NCI-H82 (cell line): ENCODE measurements at regions not wholly inside any gene's neighbourhood (a gene's known extent, or its start where the extent isn't known, plus 50 kb on each side); places are given as distances from the start of the nearest gene placed in this dataset.
"Not testable (repeated sequence)": the region's sequence is repeated elsewhere in the genome, so short reads cannot be mapped to it uniquely, and the experiment has no call there.

Experiments
- DNase-seq: peaks from one replicate; lab custom pipeline; 2025; lab: John Stamatoyannopoulos, UW

DNA sequence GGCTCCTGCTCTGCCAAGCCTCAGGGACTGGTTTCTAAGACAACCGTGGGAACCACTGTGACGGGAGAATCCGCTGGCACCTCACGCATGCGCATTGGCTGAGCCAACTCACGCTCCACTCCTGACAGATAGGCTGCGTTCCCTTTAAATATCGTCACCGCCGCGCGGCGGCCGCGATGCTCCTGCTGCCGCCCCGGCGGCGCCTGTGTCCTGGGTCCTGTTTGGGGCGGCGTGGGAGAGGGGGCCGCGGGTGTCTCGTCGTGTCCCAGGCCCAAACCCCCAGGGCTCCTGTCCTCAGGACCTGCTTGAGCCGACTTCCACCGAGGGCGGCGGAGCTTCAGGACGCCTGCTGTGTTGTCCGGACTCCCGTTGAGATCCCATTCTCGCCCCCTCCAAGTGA, 684.8 kb upstream of the TPTE start:
- DNase-seq = not testable (repeated sequence)

DNA sequence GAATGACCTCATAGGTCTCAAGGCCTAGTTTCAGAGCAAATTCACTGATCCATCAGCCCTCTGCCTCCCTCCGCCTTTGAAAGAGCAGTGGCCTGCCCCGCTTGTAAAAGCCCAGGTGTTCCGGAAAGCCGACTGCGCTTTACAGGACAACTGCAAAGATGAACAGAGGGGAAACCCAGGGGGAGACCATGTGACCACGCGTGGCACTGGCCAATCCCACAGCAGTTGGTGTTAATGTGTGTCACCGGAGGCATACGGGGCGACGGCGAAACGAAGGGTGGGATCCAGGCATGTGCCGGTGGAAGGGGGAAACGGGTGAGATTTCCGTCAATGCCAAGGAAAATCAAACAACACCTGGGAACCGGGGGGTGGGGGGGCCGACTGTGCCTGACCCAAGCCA, 684.4 kb upstream of the TPTE start:
- not testable (repeated sequence) for DNase-seq

DNA sequence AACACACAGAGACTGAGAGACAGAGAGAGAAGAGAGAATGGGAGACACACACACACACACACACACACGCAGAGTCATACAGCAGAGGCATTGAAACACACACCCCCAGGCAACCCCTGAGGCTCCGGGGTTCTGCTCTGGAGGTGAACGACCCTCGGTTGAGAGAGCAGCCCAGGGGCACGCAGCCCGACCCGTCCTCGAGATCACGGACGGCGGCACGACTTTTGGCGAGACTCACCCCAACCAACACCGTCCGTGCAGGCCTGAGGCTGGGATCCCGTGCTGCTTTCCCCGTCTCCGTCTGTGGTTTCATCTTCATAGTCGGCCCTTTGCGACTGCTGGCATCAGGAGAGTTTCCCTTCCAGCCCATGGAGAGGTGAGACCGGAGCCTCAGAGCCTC, 683.9 kb upstream of the TPTE start:
- not testable (repeated sequence) for DNase-seq

GRCh38 chr21:9837946-9838737, 683.2 kb upstream of the TPTE start:
- DNase-seq = peak; percentile 87

DNA sequence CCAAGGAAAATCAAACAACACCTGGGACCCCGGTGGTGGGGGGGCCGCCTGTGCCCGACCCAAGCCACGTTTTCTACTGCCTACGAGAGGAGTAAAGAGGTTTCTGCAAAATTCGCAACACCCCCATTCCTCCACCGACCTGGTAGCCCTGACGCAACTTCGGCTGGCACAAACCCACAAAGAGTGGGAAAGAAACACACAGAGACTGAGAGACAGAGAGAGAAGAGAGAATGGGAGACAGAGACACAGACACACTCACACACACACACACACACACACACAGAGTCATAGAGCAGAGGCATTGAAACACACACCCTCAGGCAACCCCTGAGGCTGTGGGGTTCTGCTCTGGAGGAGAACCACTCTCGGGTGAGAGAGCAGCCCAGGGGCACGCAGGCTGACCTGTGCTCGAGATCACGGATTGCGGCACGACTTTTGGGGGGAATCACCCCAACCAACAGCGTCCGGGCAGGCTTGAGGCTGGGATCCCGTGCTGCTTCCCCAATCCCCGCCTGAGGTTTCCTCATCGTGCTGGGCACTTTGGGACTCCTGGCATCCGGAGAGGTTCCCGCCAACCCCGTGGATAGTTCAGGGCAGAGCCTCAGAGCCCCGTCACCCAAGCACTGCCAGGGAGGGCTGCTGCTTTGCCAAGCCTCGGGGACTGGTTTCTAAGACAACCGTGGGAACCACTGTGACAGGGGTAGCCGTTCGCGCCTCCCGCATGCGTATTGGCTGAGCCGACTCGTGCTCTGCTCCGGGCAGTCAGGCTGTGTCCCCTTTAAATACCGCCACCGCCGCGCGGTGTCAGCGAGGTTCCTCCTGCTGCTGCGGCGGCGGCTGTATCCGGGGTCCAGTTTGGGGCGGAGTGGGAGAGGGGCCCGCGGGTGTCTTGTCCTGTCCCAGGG, 682.4 kb upstream of the TPTE start:
- DNase-seq = peak; percentile 44

DNA sequence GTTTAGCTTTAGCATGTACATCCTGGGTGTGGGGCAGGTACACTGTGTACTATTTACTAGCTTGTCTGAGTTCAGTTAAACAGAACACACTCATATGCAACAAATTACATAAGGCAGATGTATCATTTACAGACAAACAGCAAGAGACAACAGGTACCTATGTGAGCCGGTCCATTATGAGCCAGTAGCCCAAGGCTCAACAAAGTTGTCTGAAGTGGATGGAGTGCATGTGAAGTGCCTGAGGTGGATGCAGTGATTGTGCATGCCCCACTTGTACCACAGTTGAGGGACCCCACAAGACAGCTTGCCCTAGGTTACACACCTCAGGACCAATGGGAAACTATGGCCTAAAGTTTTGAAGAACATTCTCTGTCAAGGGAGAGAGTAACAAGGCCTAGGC, 677.3 kb upstream of the TPTE start:
- not testable (repeated sequence) for DNase-seq

DNA sequence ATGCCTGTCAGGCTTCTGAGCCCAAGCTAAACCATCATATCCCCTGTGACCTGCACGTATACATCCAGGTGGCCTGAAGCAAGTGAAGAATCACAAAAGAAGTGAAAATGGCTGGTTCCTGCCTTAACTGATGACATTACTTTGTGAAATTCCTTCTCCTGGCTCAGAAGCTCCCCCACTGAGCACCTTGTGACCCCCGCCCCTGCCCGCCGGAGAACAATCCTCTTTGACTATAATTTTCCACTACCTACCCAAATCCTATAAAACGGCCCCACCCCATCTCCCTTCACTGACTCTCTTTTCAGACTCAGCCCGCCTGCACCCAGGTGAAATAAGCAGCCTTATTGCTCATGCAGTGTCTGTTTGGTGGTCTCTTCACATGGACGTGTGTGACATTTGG, 673.9 kb upstream of the TPTE start:
- not testable (repeated sequence) for DNase-seq

DNA sequence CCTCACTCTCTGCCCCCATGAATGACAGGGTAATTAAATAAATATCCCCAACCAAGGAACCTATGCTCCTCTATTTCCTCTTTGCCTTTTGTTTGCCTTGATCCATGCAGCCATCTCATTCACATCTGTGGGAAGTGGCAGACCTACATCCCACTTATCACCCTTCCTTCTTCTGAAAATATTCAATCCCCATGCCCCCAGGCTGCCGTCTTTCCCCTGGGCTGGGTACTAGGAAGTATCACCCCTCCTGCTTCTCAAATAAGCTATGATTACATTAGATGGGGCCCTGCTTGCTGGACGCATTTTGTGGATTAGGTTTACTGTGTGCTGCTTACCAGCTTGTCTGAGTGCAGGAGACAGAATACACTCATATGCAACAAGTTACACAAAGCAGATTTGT, 670.2 kb upstream of the TPTE start:
- not testable (repeated sequence) for DNase-seq

DNA sequence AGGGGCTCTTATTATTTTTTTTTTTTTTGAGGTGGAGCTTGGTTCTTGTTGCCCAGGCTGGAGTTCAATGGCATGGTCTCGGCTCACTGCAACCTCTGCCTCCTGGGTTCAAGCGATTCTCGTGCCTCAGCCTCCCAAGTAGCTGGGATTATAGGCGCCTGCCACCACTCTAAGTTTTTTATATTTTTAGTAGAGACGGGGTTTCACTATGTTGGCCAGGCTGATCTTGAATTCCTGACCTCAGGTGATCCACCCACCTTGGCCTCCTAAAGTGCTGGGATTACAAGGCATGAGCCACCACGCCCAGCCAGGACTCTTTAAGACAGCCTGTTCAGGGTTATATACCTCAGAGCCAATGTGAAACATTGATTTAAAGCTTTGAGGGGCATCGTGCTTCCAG, 669.7 kb upstream of the TPTE start:
- DNase-seq = not testable (repeated sequence)

GRCh38 chr21:9857563-9857962, 663.8 kb upstream of the TPTE start:
- not testable (repeated sequence) for DNase-seq

DNA sequence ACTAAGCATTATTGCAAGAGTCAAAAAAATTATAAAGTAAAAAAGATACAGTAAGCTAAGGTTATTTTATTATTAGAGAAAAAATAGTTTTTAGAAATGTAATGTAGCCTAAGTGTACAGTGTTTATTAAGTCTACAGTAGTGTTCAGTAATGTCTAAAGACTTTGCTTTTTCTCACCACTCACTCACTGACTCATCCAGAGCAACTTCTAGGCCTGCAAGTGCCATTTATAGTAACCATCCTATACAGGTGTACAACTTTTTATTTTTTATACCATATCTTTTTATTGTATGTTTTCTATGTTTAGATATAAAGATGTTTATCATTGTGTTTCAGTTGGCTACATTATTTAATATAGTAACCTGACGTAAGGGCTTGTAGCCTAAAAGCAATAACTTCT, 661.5 kb upstream of the TPTE start:
- not testable (repeated sequence) for DNase-seq

- not testable (repeated sequence) for DNase-seq
These were observed 658.9 kb upstream of the TPTE start for GRCh38 chr21:9862456-9862855.

GRCh38 chr21:9867815-9868214, 653.6 kb upstream of the TPTE start:
- DNase-seq = not testable (repeated sequence)

DNA sequence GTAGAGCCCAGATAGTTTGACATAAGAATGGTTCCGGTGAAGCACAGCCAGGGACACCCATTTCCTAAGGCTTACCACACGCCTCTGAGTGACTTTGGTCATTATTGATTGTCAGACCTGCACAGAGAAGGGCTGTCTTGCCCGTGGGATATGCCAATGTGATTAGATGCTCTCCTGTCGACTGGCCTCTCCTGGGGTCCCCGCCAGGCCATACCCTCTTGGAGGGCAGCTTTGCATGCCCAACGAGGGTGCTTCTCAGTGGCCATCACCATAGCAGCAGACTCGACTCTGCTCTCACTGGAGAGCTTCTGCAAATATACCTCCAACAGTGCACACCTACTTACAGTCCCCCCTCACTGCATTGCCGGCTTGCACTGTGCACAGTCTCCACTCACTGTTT, 648.3 kb upstream of the TPTE start:
- DNase-seq = not testable (repeated sequence)

DNA sequence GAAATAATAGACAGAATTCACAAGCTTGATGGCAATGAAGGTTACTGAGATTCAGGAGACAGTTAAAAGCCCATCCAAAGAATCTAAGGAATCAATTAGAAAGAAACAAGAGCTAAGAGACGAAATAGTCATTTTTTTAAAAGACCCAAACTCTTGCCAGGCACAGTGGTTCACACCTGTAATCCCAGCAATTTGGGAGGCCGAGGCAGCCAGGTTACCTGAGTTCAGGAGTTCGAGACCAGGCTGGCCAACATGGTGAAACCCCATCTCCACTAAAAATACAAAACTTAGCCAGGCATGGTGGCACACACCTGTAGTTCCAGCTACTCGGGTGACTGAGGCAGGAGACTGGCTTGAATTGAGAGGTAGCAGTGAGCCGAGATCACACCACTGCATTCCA, 647.2 kb upstream of the TPTE start:
- DNase-seq = not testable (repeated sequence)

GRCh38 chr21:9881430-9881829, 640.0 kb upstream of the TPTE start:
- DNase-seq = not testable (repeated sequence)

DNA sequence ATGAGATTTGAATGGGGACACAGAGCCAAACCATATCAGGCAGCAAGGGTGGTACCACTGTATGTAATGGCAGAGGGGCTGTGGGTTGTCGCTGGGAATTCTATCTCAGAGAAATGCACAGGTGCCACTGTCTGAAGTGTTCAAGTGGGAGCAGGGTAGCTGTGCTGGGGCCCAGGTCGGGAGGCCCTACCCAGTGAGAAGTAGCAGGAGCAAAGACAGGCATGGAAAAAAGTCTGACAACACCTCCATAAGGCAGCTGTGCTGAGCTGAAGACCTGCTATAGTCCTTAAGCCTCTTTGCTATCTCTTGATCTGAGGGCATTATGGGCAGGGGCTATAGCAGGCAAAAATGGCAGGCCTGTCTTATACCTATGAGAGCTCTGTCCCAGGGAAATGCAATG, 638.3 kb upstream of the TPTE start:
- not testable (repeated sequence) for DNase-seq

DNA sequence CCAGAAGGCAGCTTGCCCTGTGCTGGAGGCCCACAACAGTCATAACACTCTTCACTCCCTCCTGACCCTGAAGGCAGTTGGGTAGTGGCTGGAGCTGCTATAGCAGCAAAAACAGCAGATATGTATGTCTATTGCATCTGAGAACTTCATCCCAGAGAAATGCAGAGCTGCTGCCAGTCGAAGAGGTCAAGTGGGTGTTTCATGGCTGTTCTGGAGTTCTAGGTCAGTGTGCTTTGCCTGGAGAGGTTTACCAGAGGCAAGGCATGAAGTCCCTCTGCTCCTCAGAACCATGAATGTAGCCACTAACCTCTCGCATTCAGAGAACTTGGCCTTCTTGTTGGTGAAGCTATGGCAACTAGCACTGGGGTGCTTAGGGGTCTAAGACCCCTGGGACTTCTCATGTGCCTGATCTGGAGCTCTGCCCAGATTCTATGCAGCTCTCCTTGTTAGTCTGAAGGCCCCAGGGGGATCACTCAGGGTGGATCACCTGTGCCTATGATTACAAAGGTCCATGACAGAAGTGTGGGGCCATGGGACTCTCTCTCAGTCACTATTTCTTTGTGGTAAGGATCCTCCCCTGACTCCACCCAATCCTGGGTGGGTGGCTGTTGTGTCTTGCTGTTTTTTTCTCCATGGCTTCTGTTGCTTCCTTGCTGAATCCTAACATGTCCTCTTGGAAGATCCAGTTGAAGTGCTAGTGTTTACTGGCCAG, 637.7 kb upstream of the TPTE start:
- DNase-seq = not testable (repeated sequence)

GRCh38 chr21:9888500-9888899, 632.9 kb upstream of the TPTE start:
- DNase-seq = not testable (repeated sequence)

GRCh38 chr21:9903579-9903978, 617.8 kb upstream of the TPTE start:
- DNase-seq = not testable (repeated sequence)

DNA sequence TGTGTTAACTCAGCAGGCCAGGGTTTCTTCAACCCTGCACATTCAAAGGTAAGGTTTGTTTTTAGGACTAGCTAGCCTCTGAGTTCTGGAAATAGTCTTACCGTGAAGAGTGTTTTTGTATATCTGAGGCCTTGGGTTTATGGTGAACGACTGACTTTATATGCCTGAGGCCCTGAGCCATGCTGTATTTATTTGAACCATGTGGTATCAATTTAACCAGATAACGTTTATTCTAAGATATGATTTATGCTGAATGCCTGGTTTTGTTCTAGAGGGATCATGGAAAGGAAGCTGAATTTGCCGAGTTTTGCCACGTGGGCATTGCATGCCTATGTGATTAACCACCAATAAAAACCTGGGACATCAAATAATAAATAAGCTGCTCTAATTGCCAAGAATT, 607.2 kb upstream of the TPTE start:
- DNase-seq = not testable (repeated sequence)

- not testable (repeated sequence) for DNase-seq
These were observed 601.9 kb upstream of the TPTE start for GRCh38 chr21:9919446-9919845.
